Spleen (tissue), 7 donors: ENCODE measurements at regions not wholly inside any gene's neighbourhood (a gene's known extent, or its start where the extent isn't known, plus 50 kb on each side); places are given as distances from the start of the nearest gene placed in this dataset.

Experiments used
- CTCF ChIP-seq, 11 experiments: fragments of 200-600 bp in 7 of 11; fragments of 450-650 bp in 4 of 11; sonication (generic) in 4 of 11; IDR thresholded peaks in 8 of 11; conservative IDR thresholded peaks in 3 of 11; 1 replicate in 7 of 11; 2 replicates in 4 of 11; pipeline versions ENCODE4 v1.4.0 to v1.8.0; 2016 to 2021; ENCODE audit warnings: antibody characterized with exemption in 11 of 11, inconsistent platforms in 4 of 11, mild to moderate bottlenecking in 1 of 11
- POLR2A ChIP-seq, 3 donors: fragments of 450-650 bp; IDR thresholded peaks; one replicate each; pipeline ENCODE4 v1.5.1; 2017; ENCODE audit warnings: antibody characterized with exemption in 3 of 3, mild to moderate bottlenecking in 1 of 3
- donor health status: DM: no; HTN: no; CAD: no; lungs with moderate emphysema.
- donor health status: DM: no; HTN: no; CAD: no.
- donor health status: DM: no; HTN: no; CAD: no.

- TF ChIP-seq CTCF (IDR thresholded peaks at IDR 0.05 in 8 of 11, conservative IDR thresholded peaks at IDR 0.05 in 3 of 11) (no peak), POLR2A (IDR thresholded peaks at IDR 0.05) (no peak)
Measured at GRCh38 chr13:29926098-29926476, 75.7 kb upstream of the UBL3 start.
